ENCODE measurements at regions not wholly inside any gene's neighbourhood (a gene's known extent, or its start where the extent isn't known, plus 50 kb on each side); places are given as distances from the start of the nearest gene placed in this dataset.

DNA sequence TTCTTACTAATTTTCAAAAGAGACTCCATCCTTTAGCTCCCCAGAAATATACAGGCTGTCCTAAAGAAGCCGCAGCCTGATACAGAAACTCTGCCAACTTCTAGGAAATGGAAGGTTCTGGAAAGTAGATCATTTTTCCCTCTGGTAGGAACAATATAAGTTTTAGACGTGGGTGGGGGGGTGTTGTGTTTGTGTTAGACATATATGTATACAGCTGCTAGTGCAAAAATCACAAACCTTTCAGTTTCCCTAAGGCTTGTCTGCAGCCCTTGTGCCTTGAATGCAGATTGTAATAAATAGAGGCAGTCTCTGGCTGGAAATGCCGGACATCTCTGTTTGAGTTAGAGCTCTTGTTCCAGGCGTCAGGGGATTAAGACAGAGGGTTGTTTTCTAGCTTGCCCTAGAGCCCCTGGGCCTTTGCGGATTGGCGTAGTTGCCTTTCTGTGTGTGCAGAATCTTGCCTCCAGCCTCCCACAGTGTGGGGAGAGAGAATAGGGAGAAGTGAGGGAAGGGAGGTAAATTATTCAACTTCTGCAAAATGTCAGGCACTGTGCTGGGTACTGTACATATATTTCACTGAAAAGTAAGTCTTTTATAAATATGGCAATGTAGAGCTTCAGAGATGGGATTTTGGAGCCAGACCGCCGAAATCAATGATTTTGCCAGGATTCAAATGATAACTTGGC is 269.7 kb downstream of the PRL start:
- DNase-seq (ENCODE audit: low read depth): no peak

- DNase-seq (ENCODE audit: low read depth): no peak
Observed at GRCh38 chr6:22028403-22029090, 268.3 kb downstream of the PRL start.

GRCh38 chr6:22029171-22029570 is 267.7 kb downstream of the PRL start:
- no peak for DNase-seq (ENCODE audit: low read depth)

DNA sequence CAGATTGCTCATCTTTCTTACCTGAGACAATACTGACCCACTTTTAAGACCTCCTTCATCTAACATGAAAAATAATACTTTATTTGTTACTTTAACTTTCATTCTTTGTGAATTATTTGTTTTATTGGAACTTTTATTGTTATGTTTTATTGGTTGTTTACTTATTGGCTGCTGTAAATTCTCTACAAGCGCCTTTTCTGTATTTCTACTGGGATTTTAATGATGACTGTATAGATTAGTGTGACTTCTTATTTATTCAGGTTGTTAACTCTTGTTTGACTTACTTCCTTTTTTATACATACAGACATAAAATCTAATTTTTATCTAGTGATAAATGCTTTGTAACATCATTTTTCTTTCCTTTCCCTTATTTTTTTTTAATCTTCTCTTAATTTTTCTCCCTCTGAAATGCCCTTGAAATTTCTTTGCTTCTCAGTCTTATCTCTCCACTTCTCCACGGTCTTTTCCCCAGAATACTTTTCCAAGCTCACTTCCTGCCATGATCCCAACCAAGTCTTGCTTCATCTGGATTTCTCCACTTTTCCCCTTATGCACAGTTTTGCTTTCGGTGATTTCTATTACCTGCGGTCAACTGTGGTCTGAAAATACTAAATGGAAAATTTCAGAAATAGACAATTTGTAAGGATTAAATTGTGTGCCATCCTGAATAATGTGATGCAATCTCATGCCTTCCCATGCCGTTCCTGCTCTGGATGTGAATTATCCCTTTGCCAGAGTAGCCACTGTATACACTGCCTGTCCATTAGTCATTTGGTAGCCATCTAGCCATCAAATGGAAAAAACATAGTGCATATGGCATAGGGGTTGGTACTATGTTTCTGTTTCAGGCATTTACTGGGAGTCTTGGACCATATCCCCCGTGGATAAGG is 265.9 kb downstream of the PRL start:
- DNase-seq (ENCODE audit: low read depth): no peak

GRCh38 chr6:22035690-22036089 is 261.1 kb downstream of the PRL start:
- DNase-seq (ENCODE audit: low read depth): no peak

- DNase-seq (ENCODE audit: low read depth): no peak
Observed at GRCh38 chr6:22036275-22036674, 260.6 kb downstream of the PRL start.

DNA sequence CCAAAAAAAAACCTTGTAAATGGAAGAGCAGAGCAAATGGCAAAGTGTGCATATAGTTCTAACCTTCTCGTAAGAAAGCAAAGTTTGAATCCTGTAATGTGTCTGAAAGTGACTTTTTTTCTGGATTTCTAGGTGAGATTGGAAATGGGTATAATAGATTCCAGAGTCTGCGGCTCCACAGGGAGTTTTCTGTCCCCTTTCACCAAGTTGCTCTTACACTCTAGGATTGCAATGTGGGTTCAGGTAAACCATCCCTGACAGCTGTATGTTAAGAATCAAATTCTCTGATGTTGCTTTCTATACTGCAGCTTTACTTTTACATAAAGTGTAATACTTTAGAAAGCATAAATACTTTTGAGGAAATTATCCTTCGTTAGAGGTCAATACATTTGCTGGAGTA is 260.1 kb downstream of the PRL start:
- DNase-seq (ENCODE audit: low read depth): no peak

DNA sequence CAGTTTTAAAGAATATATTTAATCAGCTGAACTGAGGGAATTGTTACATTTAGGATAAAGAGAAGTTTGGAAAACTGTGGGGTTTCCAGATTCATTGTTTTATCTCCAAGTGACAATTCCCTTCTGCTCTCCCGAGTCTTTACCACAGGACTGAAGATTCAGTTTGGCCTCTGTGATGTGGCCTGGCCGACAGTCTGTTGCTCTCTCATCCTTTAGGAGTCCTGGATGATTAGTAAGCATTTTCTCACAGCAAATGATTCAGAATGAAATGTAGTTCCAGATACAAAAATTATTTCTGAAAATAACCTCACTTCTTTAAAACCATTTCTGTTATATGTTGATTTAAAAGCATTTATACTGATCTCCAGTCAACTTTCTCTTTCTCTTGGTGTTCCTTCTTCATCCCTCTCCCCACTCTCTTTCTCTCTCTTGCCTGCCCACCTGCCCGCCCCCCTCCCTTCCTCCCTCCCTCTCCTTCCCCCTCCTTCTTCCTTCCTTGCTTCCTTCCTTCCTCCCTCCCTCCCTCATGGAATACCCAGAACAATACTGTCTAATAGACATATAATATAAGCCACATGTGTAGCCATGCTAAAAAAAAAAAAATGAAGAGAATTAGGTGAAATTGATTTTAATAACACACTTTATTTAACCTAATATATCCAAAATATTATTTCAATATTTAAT is 254.9 kb downstream of the PRL start:
- peak; percentile 3 for DNase-seq (ENCODE audit: low read depth)

DNA sequence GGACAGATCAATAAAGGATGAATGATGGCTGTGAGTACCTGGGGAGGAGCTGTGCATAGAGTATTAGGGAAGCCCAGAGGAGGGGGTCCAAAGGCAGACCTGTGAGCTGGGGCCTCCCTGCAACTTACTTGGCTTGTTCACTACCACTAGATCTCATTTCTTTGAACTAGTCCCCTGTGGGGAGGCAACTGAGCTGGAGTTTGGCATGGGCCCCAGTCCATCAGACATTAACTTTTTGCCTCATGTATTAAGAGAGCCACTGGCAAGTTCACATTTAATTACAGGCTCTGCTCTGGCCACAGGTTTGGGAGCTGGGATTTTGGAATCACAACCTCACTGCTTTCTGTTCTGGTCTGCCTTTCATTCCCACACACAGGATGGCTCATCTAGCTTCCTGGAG is 254.1 kb downstream of the PRL start:
- no peak for DNase-seq (ENCODE audit: low read depth)

DNA sequence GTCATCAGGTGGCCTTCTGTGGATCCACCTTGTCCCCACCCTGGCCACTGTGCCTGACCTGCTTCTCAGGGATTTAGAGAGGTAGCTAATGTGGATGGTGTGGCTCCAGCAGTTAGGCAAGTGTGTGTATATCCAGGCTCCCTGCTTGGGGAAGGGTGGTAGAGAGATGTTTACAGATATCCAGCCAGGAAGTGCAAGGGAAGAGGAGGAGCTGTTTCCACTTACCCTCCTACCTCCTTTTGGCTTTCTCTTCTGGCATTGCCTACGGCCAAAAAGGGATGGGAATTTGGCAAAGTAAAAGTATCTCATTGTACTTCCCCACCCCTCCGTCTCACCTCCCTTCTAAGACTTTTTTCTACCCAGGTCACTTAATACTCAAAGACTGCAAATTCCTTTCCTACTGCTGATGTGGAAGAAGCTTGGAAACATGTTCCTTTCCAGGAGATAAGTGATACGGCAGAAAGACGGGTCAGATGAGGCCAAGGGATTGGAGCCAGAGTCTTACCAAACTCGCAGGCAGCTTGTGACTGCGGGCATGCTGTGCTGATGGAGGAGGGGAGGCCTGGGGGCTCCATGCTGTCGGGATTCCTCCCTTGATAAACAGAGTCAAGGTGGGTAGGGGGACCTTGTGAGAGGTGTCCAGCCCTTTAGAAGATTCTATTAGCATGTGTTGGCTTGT is 253.4 kb downstream of the PRL start:
- DNase-seq (ENCODE audit: low read depth): no peak

DNA sequence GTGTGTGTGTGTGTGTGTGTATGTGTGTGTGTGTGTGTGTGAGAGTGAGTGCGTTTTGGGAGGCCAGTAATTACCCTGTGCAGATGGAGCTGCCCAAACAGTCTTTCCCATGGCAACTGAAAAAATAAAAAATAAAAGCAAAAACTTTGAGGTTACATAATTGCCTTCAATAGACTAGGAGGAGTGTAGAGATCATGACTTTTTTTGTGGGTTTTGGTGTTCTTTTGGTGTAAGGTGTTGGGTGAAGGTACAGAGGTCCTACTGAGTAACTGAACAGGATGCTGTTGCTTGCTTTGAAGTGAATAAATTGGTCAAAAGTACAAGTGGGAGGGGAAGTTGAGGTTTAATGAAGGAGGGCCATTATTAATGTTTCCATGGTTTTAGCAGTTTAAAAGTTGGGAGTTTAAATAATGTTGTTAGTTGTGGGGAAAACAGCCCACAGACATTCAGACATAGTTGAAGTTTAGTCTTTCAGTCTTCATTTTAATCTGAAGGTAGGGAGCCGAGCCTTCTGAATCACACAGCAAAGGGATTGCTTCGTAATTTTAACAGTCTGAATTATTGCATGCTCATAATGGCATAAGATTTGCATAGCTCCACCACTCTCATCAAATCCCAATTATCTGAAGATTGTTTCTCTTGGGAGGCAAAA is 251.4 kb downstream of the PRL start:
- no peak for DNase-seq (ENCODE audit: low read depth)

DNA sequence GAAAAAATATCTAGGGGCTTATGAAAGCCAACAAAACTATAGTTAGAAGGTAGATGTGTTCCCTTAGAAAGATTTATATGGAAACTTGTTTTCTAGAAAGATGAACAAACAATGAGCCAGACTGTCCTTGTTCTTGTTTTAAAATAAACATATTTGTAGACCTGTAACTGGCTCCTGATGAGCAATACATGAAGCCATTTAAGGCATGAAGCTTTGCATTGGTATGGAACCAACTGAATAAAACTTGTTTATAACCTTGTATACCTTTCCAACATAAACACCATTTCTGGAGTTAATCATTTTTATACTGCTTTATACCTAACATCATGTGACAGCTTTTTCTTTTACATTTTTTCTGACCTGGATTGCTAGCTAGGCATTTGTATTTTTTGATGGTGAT is 247.8 kb downstream of the PRL start:
- no peak for DNase-seq (ENCODE audit: low read depth)

DNA sequence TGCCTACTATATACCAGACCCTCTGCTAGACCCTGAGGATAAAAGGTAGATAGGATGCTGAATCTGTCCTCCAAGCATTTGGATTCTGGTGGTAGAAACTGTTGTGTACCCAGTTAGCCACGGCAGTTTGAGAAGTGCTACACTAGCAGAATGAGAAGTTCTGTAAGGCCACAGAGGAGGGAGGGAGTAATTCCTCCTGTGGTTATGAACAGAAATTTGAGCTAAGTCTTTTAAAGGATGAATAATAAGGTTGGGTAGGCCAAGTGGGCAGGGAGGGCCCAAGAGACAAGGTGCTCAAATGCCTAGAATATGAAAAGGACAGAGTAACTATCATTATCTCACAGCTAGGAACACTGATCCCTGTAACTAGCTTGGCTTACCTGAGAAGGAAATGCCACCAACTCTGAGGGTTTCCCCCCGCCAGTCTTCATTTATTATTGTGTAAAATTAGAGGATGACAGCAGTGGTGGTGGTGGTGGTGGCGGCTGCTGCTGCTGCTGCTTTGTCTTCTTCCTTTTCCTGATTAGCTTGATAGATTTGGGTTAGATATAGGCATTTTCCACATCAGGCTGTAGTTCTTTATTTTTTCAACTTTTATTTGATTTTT is 243.3 kb downstream of the PRL start:
- no peak for DNase-seq (ENCODE audit: low read depth)

- DNase-seq (ENCODE audit: low read depth): no peak
Observed at GRCh38 chr6:22056398-22056797, 240.4 kb downstream of the PRL start.

- no peak for DNase-seq (ENCODE audit: low read depth)
Observed at GRCh38 chr6:22057962-22058361, 238.9 kb downstream of the PRL start.

DNA sequence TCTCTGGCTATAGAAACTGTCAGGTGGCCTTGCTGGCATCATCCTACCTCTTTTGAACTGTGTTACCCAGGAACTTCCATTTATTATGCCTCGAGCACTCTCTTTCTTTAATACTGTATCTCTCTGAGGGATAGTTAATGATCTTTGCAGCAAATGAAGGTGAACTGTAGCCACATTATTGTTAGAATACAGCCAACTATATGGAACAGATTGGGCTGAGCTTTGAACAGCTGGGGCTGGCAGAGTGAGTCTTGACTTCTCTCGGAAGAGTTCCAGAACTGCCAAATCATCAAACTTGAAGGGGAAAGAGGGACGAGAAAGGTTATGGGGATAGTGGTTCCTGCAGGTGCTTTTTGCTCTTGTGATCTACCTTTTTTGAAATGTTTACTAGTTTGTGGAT is 237.7 kb downstream of the PRL start:
- DNase-seq (ENCODE audit: low read depth): no peak

- no peak for DNase-seq (ENCODE audit: low read depth)
Observed at GRCh38 chr6:22059946-22060345, 236.9 kb downstream of the PRL start.

DNA sequence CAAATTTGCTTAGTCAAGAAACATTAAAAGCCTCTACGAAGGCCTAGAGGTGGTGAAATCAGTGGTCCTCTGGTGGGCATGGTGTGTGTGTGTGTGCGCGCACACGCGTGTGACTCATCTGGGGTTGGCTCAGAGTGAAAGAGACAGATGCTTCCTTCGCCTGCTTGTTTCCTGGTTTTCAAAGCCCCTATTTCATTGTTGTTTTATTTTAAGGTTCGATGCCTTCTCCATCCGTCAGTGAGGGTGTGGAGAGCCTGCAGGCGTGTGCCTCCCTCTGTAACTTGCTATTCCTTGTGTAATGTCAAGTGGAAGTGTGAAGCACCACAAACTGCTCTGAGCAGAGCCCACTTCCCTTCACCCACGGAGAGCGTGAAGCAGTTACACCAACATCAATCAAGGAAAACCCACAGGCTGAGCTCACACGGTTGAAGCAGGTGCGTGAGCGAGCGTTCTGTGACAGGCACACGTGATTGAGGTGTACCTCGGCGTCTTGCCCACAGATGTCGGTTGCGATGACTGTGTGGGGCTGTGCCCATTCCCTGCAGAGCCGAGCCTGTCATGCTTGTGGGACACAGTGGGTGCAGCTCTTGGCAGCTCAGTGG is 233.9 kb downstream of the PRL start:
- no peak for DNase-seq (ENCODE audit: low read depth)

DNA sequence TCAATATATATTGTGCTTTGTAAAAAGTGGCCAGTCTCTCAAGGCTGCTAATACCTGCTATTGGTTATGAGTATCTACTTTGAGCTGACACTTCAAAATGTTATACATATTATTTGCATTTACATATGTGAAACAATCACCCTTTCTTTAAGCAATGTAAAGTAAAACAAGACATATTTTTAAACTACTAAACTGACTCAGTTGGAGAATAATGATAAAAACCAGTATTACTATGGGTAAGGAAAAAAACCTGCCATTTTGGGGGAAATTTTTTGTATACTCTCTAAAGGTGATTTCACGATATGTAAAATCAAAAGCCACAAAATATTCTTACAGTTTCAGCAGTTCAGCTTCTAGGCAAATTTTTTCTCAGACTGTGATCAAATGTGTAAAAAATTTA is 232.3 kb downstream of the PRL start:
- DNase-seq (ENCODE audit: low read depth): no peak

DNA sequence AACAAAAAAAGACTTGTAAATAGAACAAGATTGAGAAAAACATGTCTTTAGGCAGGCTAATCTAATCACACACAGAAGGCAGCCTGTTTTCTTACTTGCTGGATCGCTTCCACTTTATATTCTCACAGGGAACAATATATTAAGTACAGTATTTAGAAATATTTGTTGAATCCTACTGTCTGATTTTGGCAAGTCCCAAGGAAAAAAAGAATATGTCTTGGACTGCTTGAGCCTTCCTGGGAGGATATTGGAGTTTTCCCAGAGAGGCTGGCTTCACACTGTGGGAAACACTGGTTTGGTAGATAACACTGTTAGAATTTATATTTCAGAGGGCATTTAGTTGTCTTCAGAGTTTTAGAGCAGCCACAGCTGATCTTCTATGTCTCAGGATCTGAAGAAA is 229.7 kb downstream of the PRL start:
- DNase-seq (ENCODE audit: low read depth): no peak
